ENCODE measurements at regions not wholly inside any gene's neighbourhood (a gene's known extent, or its start where the extent isn't known, plus 50 kb on each side); places are given as distances from the start of the nearest gene placed in this dataset.
A peak's percentile ranks its signal among the peaks of the same experiment; 100 is the strongest.

DNA sequence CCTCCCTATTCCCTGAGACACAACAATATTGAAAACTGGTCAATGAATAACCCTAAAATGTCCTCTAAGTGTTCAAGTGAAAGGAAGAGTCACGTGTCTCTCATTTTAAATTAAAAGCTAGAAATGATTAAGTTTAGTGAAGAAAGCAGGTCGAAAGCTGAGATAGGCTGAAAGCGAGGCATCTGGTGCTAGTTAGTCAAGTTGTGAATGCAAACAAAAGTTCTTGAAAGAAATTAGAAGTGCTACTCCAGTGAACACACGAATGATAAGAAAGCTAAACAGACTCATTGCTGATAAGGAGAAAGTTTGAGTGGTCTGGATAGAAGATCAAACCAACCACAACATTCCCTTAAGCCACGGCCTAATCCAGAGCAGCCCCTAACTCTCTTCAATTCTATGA lies 99.4 kb upstream of the ZNF507 start:
- H3K27me3 ChIP-seq (ENCODE audit: control insufficient read depth in 1 of 2, insufficient read depth in 2 of 2, low read length in 2 of 2): no peaks in the 10 kb centered on the region
- no peak for FAIRE-seq
- ATAC-seq: no peak
- BruUV-seq (replicated peaks): no TSS peak
- in situ Hi-C loops (cut with HindIII; ENCODE audit: extremely low pct_ligation_motif_present, low pct_unique_long_range_greater_than_20kb) (no loop called here), intact Hi-C loops (cut with micrococcal nuclease; ENCODE audit: unreplicated experiment) (no loop called here)
- H2AFZ ChIP-seq (ENCODE audit: low read length): no peak overlapping the region
- DNase-seq (ENCODE audit: low spot score): no peak
- H3K4me1 ChIP-seq (ENCODE audit: insufficient read depth, low read length): no peaks in the 10 kb centered on the region
- H3K27ac ChIP-seq (ENCODE audit: extremely low read length, insufficient read depth, low read length): no peak overlapping the region
- H3K79me2 ChIP-seq (ENCODE audit: insufficient read depth, low read length): no peaks in the 10 kb centered on the region
- H4K20me1 ChIP-seq (ENCODE audit: insufficient read depth, low read length): no peaks in the 10 kb centered on the region
- H3K9ac ChIP-seq (ENCODE audit: insufficient read depth, low read depth, low read length): no peak overlapping the region
- no peaks in the 10 kb centered on the region for H3K36me3 ChIP-seq (replicated peaks in 1 of 2; ENCODE audit: control insufficient read depth in 1 of 2, insufficient read depth in 2 of 2, low read length in 2 of 2)
- no peaks in the 10 kb centered on the region for H3K9me3 ChIP-seq (ENCODE audit: low read length)
- no peak overlapping the region for H3K4me3 ChIP-seq (replicated peaks in 1 of 3; ENCODE audit: insufficient read depth in 1 of 3, low read depth in 2 of 3, low read length in 3 of 3)
- ChIA-PET CTCF (ENCODE audit: low intra/inter-chr PET ratio, low total read pairs) (no interaction called here), POLR2A (no interaction called here)
- 2% methylated on average over 5 of the region's 5 CpGs for WGBS (ENCODE audit: low lambda C conversion rate)
- TF ChIP-seq MTA3 (CRISPR knock-in tag; IDR thresholded peaks at IDR 0.05): no peak
- H3K4me2 ChIP-seq (ENCODE audit: low read depth, low read length): no peak overlapping the region

GRCh38 chr19:32251634-32252332 lies 93.6 kb upstream of the ZNF507 start:
- no peaks in the 10 kb centered on the region for H4K20me1 ChIP-seq (ENCODE audit: insufficient read depth, low read length)
- DNase-seq (ENCODE audit: low spot score) (no peak), FAIRE-seq (no peak), ATAC-seq (no peak)
- H2AFZ ChIP-seq (ENCODE audit: low read length): no peak overlapping the region
- in situ Hi-C loops (cut with HindIII; ENCODE audit: extremely low pct_ligation_motif_present, low pct_unique_long_range_greater_than_20kb) (no loop called here), intact Hi-C loops (cut with micrococcal nuclease; ENCODE audit: unreplicated experiment) (no loop called here)
- H3K36me3 ChIP-seq (replicated peaks in 1 of 2; ENCODE audit: control insufficient read depth in 1 of 2, insufficient read depth in 2 of 2, low read length in 2 of 2): no peaks in the 10 kb centered on the region
- H3K4me1 ChIP-seq (ENCODE audit: insufficient read depth, low read length): no peaks in the 10 kb centered on the region
- no peak overlapping the region for H3K4me3 ChIP-seq (replicated peaks in 1 of 3; ENCODE audit: insufficient read depth in 1 of 3, low read depth in 2 of 3, low read length in 3 of 3)
- POLR2A ChIA-PET: no interaction called here
- H3K4me2 ChIP-seq (ENCODE audit: low read depth, low read length): no peak overlapping the region
- H3K79me2 ChIP-seq (ENCODE audit: insufficient read depth, low read length): no peaks in the 10 kb centered on the region
- no peak overlapping the region for H3K27ac ChIP-seq (ENCODE audit: extremely low read length, insufficient read depth, low read length)
- BruUV-seq (replicated peaks): no TSS peak
- CTCF ChIA-PET (ENCODE audit: low intra/inter-chr PET ratio, low total read pairs): no interaction called here
- peaks cover 0 to 14% of the 10 kb centered on the region in 2 experiments; a peak in 1 of 5 replicates for H3K27me3 ChIP-seq (ENCODE audit: control insufficient read depth in 1 of 2, insufficient read depth in 2 of 2, low read length in 2 of 2)
- no peak overlapping the region for H3K9ac ChIP-seq (ENCODE audit: insufficient read depth, low read depth, low read length)
- TF ChIP-seq ZBTB43 (CRISPR knock-in tag; conservative IDR thresholded peaks at IDR 0.05) (no peak), JDP2 (CRISPR knock-in tag; IDR thresholded peaks at IDR 0.05; ENCODE audit: borderline replicate concordance) (no peak), YEATS4 (CRISPR knock-in tag; IDR thresholded peaks at IDR 0.05; ENCODE audit: borderline replicate concordance) (no peak), RBM39 (IDR thresholded peaks at IDR 0.05; ENCODE audit: low read depth, low read length, poor library complexity, severe bottlenecking) (no peak), NFE2L1 (CRISPR knock-in tag; IDR thresholded peaks at IDR 0.05; ENCODE audit: borderline replicate concordance) (no peak)
- TF ChIP-seq, protein P1, sequence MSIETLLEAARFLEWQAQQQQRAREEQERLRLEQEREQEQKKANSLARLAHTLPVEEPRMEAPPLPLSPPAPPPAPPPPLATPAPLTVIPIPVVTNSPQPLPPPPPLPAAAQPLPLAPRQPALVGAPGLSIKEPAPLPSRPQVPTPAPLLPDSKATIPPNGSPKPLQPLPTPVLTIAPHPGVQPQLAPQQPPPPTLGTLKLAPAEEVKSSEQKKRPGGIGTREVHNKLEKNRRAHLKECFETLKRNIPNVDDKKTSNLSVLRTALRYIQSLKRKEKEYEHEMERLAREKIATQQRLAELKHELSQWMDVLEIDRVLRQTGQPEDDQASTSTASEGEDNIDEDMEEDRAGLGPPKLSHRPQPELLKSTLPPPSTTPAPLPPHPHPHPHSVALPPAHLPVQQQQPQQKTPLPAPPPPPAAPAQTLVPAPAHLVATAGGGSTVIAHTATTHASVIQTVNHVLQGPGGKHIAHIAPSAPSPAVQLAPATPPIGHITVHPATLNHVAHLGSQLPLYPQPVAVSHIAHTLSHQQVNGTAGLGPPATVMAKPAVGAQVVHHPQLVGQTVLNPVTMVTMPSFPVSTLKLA (IDR thresholded peaks at IDR 0.05): peak; percentile 19; the same call in 1 of the 2 replicates
- TF ChIP-seq, protein P2, sequence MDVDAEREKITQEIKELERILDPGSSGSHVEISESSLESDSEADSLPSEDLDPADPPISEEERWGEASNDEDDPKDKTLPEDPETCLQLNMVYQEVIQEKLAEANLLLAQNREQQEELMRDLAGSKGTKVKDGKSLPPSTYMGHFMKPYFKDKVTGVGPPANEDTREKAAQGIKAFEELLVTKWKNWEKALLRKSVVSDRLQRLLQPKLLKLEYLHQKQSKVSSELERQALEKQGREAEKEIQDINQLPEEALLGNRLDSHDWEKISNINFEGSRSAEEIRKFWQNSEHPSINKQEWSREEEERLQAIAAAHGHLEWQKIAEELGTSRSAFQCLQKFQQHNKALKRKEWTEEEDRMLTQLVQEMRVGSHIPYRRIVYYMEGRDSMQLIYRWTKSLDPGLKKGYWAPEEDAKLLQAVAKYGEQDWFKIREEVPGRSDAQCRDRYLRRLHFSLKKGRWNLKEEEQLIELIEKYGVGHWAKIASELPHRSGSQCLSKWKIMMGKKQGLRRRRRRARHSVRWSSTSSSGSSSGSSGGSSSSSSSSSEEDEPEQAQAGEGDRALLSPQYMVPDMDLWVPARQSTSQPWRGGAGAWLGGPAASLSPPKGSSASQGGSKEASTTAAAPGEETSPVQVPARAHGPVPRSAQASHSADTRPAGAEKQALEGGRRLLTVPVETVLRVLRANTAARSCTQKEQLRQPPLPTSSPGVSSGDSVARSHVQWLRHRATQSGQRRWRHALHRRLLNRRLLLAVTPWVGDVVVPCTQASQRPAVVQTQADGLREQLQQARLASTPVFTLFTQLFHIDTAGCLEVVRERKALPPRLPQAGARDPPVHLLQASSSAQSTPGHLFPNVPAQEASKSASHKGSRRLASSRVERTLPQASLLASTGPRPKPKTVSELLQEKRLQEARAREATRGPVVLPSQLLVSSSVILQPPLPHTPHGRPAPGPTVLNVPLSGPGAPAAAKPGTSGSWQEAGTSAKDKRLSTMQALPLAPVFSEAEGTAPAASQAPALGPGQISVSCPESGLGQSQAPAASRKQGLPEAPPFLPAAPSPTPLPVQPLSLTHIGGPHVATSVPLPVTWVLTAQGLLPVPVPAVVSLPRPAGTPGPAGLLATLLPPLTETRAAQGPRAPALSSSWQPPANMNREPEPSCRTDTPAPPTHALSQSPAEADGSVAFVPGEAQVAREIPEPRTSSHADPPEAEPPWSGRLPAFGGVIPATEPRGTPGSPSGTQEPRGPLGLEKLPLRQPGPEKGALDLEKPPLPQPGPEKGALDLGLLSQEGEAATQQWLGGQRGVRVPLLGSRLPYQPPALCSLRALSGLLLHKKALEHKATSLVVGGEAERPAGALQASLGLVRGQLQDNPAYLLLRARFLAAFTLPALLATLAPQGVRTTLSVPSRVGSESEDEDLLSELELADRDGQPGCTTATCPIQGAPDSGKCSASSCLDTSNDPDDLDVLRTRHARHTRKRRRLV (CRISPR knock-in tag; IDR thresholded peaks at IDR 0.05): no peak
- H3K9me3 ChIP-seq (ENCODE audit: low read length): no peaks in the 10 kb centered on the region
- 51% methylated on average over 14 of the region's 18 CpGs for WGBS (ENCODE audit: low lambda C conversion rate)

All from HepG2 (cell line).